GM12892 (cell line): ENCODE measurements at regions not wholly inside any gene's neighbourhood (a gene's known extent, or its start where the extent isn't known, plus 50 kb on each side); places are given as distances from the start of the nearest gene placed in this dataset.
"Not testable (repeated sequence)": the region's sequence is repeated elsewhere in the genome, so short reads cannot be mapped to it uniquely, and the experiment has no call there.

Source experiments
- DNase-seq: peaks from one replicate; pipeline ENCODE4 v3.0.0; 2011; ENCODE audit not compliant: insufficient read length
- FAIRE-seq: peaks from 2 replicates; lab custom pipeline; 2011; peaks lifted over from hg19 to GRCh38; lab: Jason Lieb, UNC
- POLR2A ChIP-seq: IDR thresholded peaks from 2 replicates; pipeline ENCODE4 v1.6.1; 2011; ENCODE audit warnings: low read depth, low read length, control low read depth
- POLR2AphosphoS5 ChIP-seq: IDR thresholded peaks from 2 replicates; pipeline ENCODE4 v1.6.1; 2011; ENCODE audit warnings: low read depth, low read length, control low read depth
- TAF1 ChIP-seq: IDR thresholded peaks from 2 replicates; pipeline ENCODE4 v1.6.1; 2011; ENCODE audit warnings: low read depth, mild to moderate bottlenecking, control low read depth, low read length, borderline replicate concordance

GRCh38 chr4:186981161-186981560 is 257.5 kb upstream of the FAT1 start:
- TF ChIP-seq TAF1 (no peak), POLR2AphosphoS5 (no peak), POLR2A (no peak)

GRCh38 chr4:186982160-186982559 is 258.5 kb upstream of the FAT1 start:
- DNase-seq (no peak), FAIRE-seq (no peak)
- TF ChIP-seq POLR2AphosphoS5, result no peak
- no peak for TF ChIP-seq POLR2A
- no peak for TF ChIP-seq TAF1

More at GRCh38 chr4:186981161-186981560, 257.5 kb upstream of the FAT1 start:
- DNase-seq (no peak), FAIRE-seq (no peak)

- no peak for DNase-seq
- FAIRE-seq, result no peak
- no peak for TF ChIP-seq POLR2AphosphoS5
- TF ChIP-seq TAF1, result no peak
- no peak for TF ChIP-seq POLR2A
Measured at GRCh38 chr4:186984105-186984644, 260.5 kb upstream of the FAT1 start.

- TF ChIP-seq POLR2A, result no peak
- no peak for TF ChIP-seq POLR2AphosphoS5
- TF ChIP-seq TAF1, result no peak
- FAIRE-seq, result no peak
- DNase-seq, result no peak
Measured at GRCh38 chr4:186999686-187000085, 276.0 kb upstream of the FAT1 start.

DNA sequence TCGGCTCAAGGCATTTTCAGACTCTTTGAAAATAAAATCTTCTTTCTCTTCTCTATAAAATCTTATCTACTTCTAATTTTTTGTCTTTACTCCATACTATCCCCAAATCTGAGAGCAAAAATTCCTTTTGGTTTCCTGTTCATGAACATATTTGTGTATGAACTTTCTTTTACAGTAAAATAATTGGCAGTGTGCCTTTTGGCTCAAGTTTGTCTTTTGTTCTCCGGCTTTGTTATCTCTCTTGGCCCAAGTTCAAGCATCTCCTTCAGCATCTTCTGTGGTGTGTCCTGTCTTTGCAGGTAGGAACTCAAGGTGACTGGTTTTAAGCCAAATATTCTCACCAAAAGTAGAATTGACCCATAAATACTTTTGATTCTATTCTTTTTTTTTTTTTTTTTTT is 276.6 kb upstream of the FAT1 start:
- DNase-seq, result no peak
- no peak for TF ChIP-seq TAF1
- no peak for TF ChIP-seq POLR2AphosphoS5
- no peak for TF ChIP-seq POLR2A
- no peak for FAIRE-seq

DNA sequence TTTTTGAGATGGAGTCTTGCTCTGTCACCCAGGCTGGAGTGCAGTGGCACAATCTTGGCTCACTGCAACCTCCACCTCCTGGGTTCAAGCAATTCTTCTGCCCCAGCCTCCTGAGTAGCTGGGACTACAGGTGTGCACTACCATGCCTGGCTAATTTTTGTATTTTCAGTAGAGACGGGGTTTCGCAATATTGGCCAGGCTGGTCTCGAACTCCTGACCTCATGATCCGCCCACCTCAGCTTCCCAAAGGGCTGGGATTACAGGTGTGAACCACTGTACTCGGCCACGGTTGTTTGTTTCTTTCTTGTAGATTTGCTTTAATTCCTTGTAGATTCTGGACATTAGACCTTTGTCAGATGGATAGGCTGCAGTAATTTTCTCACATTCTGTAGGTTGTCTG is 278.5 kb upstream of the FAT1 start:
- not testable (repeated sequence) for FAIRE-seq

GRCh38 chr4:187004628-187005027 is 281.0 kb upstream of the FAT1 start:
- no peak for TF ChIP-seq POLR2AphosphoS5
- TF ChIP-seq TAF1, result no peak
- TF ChIP-seq POLR2A, result no peak
- DNase-seq (no peak), FAIRE-seq (no peak)

More for the DNA sequence above, 278.5 kb upstream of the FAT1 start:
- DNase-seq, result not testable (repeated sequence)

DNA sequence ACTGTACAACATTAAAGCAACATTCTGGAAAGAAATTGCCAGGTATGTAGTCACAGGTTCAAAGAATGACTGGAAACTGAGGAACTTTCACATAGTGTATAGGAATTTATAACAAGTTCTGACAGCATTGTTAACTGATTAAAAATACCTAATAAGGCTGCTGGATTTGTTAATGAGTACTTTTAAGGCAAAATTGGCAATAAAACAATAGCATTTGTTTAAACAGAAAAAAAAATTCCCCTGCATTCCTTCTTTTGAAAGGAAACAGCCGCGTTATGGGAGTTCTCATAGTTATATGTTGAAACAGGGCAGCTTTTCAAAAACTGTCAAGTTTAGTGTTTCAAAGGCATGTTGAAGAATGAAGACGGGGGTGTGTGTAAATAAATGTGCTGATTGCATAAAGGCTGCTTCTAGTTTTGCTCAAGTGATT is 282.5 kb upstream of the FAT1 start:
- TF ChIP-seq POLR2A, result no peak
- TF ChIP-seq TAF1, result no peak
- TF ChIP-seq POLR2AphosphoS5, result no peak
- FAIRE-seq, result no peak
- no peak for DNase-seq

GRCh38 chr4:187010052-187010451 is 286.4 kb upstream of the FAT1 start:
- TF ChIP-seq TAF1 (no peak), POLR2A (no peak), POLR2AphosphoS5 (no peak)
- FAIRE-seq, result no peak
- DNase-seq, result no peak

DNA sequence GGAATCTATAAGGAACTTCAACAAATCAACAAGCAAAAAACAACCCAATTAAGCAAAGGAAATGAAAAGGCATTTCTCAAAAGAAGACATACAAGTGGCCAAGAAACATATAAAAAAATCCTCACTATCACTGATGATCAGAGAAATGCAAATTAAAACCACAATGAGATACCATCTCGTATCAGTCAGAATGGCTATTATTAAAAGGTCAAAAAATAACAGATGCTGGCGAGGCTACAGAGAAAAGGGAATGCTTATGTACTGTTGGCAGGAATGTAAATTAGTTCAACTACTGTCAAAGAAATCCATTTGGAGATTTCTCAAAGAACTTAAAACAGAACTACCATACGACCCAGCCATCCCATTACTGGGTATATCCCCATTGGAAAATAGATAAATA is 292.4 kb upstream of the FAT1 start:
- no peak for FAIRE-seq
- TF ChIP-seq TAF1 (no peak), POLR2AphosphoS5 (no peak), POLR2A (no peak)
- no peak for DNase-seq

- TF ChIP-seq POLR2AphosphoS5 (no peak), TAF1 (no peak), POLR2A (no peak)
- FAIRE-seq (no peak), DNase-seq (no peak)
Measured at GRCh38 chr4:187017147-187017546, 293.5 kb upstream of the FAT1 start.

GRCh38 chr4:187019896-187020295 is 296.2 kb upstream of the FAT1 start:
- no peak for FAIRE-seq
- TF ChIP-seq POLR2AphosphoS5, result no peak
- no peak for TF ChIP-seq POLR2A
- TF ChIP-seq TAF1, result no peak
- no peak for DNase-seq

DNA sequence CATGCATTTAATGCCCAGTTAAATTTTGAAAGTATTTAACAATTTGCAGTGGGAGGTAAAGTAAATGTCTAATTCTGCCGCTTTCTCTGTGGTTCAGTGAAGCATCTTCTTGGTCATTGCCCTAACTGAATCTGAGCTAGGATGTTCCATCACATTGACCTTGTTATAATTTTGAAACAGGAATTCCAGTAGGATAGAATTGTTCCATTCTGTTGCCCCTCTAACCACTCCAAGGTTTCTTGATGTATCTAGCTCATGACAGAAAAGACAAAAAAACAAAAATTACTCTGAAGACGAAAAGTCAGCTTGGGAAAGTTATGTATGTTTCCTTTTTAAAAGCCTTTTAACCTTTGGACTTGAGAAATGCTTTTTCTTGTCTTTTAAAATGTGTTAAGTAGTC is 297.0 kb upstream of the FAT1 start:
- TF ChIP-seq TAF1, result no peak
- TF ChIP-seq POLR2AphosphoS5, result no peak
- no peak for TF ChIP-seq POLR2A
- FAIRE-seq (no peak), DNase-seq (no peak)
